HS-5 (cell line): ENCODE measurements at regions not wholly inside any gene's neighbourhood (a gene's known extent, or its start where the extent isn't known, plus 50 kb on each side); places are given as distances from the start of the nearest gene placed in this dataset.

ENCODE experiments used
- DNase-seq: peaks from one replicate; pipeline ENCODE4 v3.0.0-alpha.2; 2012; ENCODE audit warnings: low read depth

DNA sequence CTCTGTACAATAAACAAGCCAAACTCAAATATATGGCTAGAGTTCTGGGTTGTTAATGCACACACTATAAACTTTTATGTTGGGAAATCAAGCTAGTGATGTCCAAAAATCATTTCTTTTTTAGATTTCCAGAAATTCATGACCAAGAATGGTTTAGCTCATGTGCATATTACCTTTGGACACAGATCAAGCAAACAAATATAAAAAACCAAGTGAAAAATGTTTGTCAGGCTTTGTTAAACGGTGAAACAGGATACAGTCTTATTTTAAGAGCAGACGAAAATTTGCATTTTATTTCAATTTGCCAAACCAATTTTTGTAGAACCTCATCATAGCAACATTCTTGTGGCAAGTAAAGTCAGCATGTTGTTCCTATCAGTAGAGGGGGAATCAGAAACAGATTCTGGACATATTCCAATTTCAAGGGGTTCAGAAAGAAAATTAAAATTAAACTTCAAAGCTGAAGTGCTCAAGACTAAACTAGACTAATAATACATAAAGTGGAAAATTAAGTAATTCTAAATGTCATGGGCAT lies 413.6 kb downstream of the TRIML1 start:
- no peak for DNase-seq

GRCh38 chr4:188554413-188554812 lies 415.2 kb downstream of the TRIML1 start:
- DNase-seq: no peak

GRCh38 chr4:188573104-188573503 lies 433.9 kb downstream of the TRIML1 start:
- DNase-seq: no peak

DNA sequence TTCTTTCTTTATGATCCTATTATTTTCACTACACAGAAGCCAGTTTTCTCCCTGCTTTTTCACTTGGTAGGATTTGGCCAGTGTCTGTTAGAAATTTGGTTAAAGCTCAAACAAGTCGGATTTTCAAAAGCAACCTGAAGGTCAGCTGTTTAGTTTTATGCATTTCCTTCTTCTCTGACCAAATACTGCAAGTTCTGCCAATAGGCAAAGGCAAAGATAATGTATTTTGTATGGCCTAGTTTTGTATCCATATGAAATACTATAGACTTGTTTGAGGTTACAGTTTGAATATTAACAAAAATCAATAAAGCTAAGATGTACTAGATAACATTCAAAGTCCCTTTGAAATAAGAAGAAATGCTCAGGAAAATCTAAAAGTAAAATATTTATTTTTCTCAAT lies 439.4 kb downstream of the TRIML1 start:
- no peak for DNase-seq

DNA sequence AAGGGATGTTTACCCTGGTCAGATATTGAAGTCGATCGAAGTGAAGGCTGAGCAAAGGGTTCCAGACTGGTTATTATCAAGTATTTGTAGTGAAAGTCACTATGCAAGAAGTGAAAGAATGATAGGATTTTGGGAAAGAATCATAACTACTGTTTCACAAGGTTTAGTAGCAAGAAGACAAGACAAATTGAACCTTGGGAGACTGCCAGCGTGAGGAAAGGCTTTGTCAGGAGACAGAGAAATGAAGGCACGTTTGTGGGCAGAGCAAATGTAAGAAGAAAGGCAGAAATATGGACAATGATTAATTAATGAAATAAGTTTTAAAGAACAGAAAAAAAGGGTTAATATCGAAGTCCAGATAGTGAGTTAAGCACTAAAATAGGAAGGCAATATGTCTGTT lies 456.8 kb downstream of the TRIML1 start:
- no peak for DNase-seq

GRCh38 chr4:188603646-188604045 lies 464.4 kb downstream of the TRIML1 start:
- no peak for DNase-seq

DNA sequence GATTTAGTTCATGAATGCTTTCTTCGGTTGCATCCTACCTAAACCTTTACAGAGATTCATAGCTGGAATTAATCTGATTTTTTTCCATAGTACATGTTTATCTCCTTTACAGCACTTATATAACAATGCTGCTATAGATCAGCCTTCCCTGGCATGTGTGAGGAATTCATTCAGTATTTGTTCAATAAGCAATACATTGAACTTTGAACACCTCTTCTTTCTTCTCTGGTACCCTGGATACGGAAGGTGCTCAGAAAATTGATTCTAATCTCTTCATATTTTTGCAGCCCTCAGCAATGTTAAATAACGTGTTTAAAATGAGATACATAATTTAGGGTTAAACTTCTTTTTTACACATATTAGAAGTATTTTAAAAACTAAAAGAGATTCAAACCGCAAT lies 467.4 kb downstream of the TRIML1 start:
- no peak for DNase-seq

- no peak for DNase-seq
Measured at GRCh38 chr4:188611143-188611542, 471.9 kb downstream of the TRIML1 start.

- DNase-seq: no peak
Measured at GRCh38 chr4:188612659-188613058, 473.4 kb downstream of the TRIML1 start.

DNA sequence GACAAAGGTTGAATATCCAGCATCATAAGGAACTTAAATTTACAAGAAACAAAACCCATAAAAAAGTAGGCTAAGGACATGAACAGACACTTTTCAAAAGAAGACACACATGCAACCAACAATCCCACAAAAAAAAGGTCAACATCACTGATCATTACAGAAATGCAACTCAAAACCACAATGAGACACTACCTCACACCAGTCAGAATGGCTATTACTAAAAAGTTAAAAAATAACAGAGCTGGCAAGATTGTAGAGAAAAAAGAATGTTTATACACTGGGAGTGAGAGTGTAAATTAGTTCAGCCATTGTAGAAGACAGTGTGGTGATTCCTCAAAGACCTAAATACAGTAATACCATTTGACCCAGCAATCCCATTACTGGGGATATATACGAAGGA lies 474.7 kb downstream of the TRIML1 start:
- DNase-seq: no peak

DNA sequence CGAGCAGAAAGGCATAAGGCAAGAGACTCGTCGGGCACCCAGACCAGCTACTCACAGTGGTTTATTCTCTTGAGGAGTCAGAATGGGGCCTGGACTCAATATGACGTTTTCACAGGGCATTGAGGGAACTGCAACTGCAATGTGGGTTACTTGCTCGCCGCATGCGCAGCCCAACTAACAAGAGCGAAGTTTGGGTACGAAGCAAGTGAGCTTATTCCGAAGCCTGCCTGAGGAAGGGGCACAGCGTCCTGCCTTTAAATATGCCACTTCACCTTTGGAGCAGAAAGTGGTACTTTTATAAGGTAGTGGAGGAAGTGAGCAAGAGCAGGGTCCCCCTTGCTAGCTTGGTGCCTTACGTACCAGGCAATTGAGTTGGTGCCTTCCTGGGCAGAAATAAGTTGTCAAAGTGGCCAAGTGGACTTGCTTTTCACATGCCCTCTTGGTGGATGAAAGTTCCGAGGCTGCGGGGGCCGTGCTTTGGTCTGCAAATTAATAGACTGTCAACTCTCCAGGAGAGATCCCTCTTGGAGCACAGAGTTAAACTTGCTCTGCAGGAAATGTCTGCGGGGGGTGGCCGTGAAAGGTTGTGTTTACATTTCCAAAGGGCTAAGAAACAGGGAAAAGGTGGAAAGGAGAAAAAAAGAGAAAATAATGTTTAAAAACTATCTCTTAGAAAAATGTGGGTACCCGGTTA lies 480.4 kb downstream of the TRIML1 start:
- no peak for DNase-seq

- DNase-seq: no peak
Measured at GRCh38 chr4:188620608-188621007, 481.4 kb downstream of the TRIML1 start.

DNA sequence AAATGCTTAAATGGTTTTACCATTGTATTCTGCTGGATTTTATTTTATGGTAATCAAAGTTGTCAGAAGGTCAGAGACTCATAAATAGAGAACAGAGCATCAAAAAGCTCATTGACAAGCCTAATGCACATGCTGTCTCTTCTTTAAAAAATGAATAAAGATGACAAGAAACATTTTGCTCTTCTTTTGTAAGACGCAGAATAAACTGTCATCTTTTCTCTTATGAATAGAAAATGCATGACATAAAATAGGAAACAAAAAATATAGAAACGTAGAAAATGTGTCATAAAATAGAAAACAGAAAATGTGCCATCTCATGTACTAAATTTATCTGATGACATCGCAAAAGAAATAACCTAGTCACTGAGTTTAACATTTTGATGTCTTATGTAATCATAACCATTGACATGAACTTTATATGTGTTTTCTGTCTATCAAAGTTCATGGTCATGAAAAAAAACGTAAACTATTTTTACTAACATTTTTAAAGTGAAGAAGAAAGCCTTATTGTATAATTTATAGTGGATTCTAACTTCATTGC lies 484.1 kb downstream of the TRIML1 start:
- DNase-seq: no peak

GRCh38 chr4:188624370-188624769 lies 485.1 kb downstream of the TRIML1 start:
- DNase-seq: no peak

DNA sequence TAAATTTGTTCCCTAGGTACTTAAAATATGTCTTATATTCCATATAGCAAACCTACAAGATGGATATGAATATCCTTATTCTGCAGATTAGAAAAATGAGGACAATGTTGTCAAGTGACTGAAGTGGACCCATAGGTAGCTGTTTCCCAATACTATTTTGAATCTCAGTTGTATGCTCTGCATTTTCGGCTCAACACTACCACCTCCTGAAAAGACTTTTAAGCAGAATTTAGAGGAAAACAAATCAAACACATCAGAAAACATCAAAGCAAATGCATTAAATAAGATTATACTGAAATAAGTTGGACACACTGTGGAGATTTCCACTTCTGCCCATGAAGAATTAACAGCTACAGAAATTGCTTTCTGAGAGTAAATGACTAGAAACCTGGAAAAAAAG lies 488.7 kb downstream of the TRIML1 start:
- DNase-seq: no peak

DNA sequence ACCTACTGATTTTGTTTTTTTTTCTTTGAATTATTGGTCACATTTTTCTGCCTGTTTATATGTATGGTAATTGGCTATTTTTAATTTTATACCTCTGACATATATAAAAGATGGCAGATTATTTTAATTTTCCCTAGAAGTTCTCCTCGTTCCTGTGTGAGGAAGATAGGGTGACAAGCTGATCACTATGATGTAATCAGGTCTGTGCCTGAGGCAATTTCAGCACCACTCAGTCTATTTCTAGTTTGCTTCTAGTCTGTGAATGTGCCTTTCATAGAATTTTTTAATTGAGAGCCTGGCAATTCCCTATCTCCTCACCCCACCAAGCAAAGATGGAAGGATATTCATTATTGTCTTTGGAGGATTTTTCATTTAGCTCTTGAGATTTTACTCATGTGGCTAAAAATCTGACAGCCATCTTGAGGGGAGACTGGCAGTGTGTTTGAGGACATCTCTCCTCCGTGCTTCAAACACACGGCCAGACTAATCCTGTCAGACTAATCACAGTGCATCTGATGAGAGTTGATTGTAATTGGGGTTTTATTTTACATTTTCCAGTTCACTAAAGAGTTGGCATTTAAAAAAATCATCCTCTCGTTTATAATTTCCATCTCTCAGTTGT lies 500.3 kb downstream of the TRIML1 start:
- no peak for DNase-seq

DNA sequence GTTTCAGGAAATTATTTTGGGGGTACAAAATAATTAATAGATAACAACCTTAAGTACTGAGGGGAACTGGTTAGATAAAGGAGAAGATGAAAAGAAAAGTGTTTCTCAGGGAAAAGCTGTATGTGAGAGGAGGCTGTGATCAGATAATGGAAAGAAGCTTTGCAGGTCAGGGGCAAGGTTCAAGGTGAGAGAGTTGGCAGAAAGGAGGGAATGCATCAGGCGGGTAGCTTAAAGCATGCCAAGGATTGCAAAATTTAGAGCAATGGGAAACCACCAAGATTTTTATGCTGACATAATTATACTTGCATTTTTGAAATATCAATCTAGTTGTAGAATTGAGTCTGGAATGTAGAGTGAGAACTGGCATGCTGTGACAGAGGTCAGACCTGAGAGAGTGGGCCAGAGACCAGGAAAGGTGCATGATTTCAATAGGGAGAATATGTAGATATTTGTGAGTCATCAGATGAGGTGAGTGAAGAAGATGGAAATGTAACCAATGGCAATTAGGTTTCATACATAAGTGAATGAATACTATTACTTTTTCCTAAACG lies 508.7 kb downstream of the TRIML1 start:
- no peak for DNase-seq

- DNase-seq: no peak
Measured at GRCh38 chr4:188649635-188650034, 510.4 kb downstream of the TRIML1 start.

DNA sequence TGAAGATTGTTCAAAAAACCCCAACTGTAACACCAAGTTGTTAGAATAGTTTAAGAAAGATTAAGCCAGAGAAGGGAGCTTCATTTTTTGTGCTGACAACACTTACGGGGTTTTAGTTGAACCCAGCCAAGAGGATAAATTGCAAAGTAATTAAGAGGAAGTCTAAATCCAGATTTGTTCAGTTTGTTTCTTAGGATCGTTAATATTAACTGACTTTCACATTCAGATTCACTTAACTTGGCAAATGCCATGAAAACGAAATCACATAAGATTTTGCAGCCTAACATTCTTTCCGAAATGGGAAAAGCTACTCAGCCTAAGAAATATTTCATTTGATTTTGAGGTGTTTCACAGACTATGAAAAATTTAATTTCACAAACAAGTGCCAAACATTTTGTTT lies 511.3 kb downstream of the TRIML1 start:
- DNase-seq: no peak

GRCh38 chr4:188657365-188657764 lies 518.1 kb downstream of the TRIML1 start:
- no peak for DNase-seq

- DNase-seq: no peak
Measured at GRCh38 chr4:188658958-188659522, 519.8 kb downstream of the TRIML1 start.

DNA sequence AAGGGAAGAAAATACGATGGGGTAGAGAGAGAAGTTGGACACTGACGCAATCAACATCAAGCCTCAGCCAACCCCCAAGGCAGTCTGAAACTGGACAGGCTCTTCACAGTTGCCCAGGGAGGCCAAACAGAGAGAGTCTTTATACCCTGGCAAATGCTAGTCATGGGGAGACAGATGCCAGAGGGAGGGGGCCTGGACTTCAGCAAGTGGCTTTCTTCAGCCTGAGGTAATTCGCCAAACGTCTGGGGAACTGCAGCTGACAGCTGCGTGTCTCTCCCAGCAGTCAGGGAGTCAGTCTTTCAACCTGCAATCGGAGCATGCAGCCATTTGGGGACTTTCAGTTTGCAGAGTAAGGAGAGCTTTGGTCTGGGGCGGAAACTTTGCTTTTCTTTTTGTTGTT lies 521.6 kb downstream of the TRIML1 start:
- DNase-seq: no peak

DNA sequence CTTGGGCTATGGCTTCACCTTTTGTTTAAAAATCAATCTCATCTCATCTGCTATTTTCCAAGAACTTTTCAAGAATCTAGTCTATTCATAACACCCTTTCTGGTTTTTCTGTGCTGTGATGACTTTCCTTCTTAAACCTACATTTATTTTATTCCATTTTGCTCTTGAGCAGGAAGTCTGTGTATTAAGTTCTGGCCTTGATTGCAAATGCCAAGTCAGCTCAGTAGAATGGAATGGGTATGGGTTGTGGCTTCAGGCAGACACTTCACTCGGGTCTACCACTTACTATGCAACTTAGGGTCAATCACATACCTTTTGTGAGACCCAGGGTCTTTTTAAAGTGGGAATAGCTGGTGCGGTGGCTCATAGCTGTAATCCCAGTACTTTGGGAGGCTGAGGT lies 522.3 kb downstream of the TRIML1 start:
- DNase-seq: no peak
